GM21515 (cell line): ENCODE measurements at regions not wholly inside any gene's neighbourhood (a gene's known extent, or its start where the extent isn't known, plus 50 kb on each side); places are given as distances from the start of the nearest gene placed in this dataset.
"Not testable (repeated sequence)": the region's sequence is repeated elsewhere in the genome, so short reads cannot be mapped to it uniquely, and the experiment has no call there.

ENCODE experiments used
- ATAC-seq: cut with Tn5 transposase; IDR thresholded peaks from one replicate; pipeline ENCODE4 v1.9.1; 2021; ENCODE audit not compliant: unreplicated experiment

GRCh38 chr12:28770322-28770721, 378.8 kb upstream of the FAR2 start:
- no peak for ATAC-seq

GRCh38 chr12:28771968-28772367, 377.1 kb upstream of the FAR2 start:
- no peak for ATAC-seq

GRCh38 chr12:28775556-28775955, 373.5 kb upstream of the FAR2 start:
- ATAC-seq = no peak

GRCh38 chr12:28776220-28776619, 372.9 kb upstream of the FAR2 start:
- no peak for ATAC-seq

- no peak for ATAC-seq
These were observed 372.1 kb upstream of the FAR2 start for GRCh38 chr12:28776913-28777422.

- ATAC-seq = no peak
These were observed 371.3 kb upstream of the FAR2 start for GRCh38 chr12:28777603-28778365.

GRCh38 chr12:28780096-28780495, 369.0 kb upstream of the FAR2 start:
- no peak for ATAC-seq

- no peak for ATAC-seq
These were observed 368.1 kb upstream of the FAR2 start for GRCh38 chr12:28780960-28781359.

- ATAC-seq = no peak
These were observed 367.1 kb upstream of the FAR2 start for GRCh38 chr12:28781671-28782652.

- ATAC-seq = no peak
These were observed 366.3 kb upstream of the FAR2 start for GRCh38 chr12:28782812-28783211.

GRCh38 chr12:28787151-28787550, 361.9 kb upstream of the FAR2 start:
- no peak for ATAC-seq

- not testable (repeated sequence) for ATAC-seq
These were observed 360.8 kb upstream of the FAR2 start for GRCh38 chr12:28788256-28788655.

GRCh38 chr12:28793581-28794151, 355.4 kb upstream of the FAR2 start:
- ATAC-seq = no peak

GRCh38 chr12:28794211-28794610, 354.9 kb upstream of the FAR2 start:
- ATAC-seq = no peak

- ATAC-seq = no peak
These were observed 354.3 kb upstream of the FAR2 start for GRCh38 chr12:28794786-28795185.

- no peak for ATAC-seq
These were observed 353.8 kb upstream of the FAR2 start for GRCh38 chr12:28795311-28795710.

GRCh38 chr12:28799348-28799747, 349.7 kb upstream of the FAR2 start:
- ATAC-seq = no peak

- peak; percentile 69 for ATAC-seq
These were observed 348.9 kb upstream of the FAR2 start for GRCh38 chr12:28800129-28800528.

- no peak for ATAC-seq
These were observed 346.2 kb upstream of the FAR2 start for GRCh38 chr12:28802706-28803438.

GRCh38 chr12:28807535-28807934, 341.5 kb upstream of the FAR2 start:
- ATAC-seq = no peak

- ATAC-seq = no peak
These were observed 337.6 kb upstream of the FAR2 start for GRCh38 chr12:28811457-28811856.
